ENCODE measurements at regions not wholly inside any gene's neighbourhood (a gene's known extent, or its start where the extent isn't known, plus 50 kb on each side); places are given as distances from the start of the nearest gene placed in this dataset.

DNA sequence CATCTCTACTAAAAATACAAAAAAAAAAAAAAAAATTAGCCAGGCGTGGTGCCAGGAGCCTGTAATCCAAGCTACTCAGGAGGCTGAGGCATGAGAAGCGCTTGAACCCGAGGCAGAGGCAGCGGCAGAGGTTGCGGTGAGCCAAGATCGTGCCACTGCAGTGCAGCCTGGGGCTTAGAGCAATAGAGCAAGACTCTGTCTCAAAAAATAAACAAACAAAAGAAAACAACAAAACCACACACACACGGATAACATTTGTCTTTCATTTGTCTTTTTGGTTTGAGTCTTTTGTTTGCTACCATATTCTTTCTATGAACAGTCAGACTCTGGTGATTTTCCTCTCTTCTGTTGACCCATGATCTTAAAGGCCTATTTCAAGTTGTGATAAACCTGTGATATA lies 1168.3 kb upstream of the WWC1 start:
- no peak overlapping the region for H3K4me3 ChIP-seq (ENCODE audit: insufficient read depth, low read length, poor library complexity, severe bottlenecking)
- no peak overlapping the region for H3K9ac ChIP-seq (ENCODE audit: low read length)
- no peak overlapping the region for H2AFZ ChIP-seq (ENCODE audit: low read depth, low read length, severe bottlenecking)
- no peaks in the 10 kb centered on the region for H3K27me3 ChIP-seq (ENCODE audit: low read length)
- H3K36me3 ChIP-seq (ENCODE audit: low read length) = no peaks in the 10 kb centered on the region
- no peak overlapping the region for H3K4me2 ChIP-seq (ENCODE audit: low read depth, low read length, poor library complexity, severe bottlenecking)
- H3F3A ChIP-seq (ENCODE audit: insufficient read depth) = no peaks in the 10 kb centered on the region
- no peaks in the 10 kb centered on the region for H4K20me1 ChIP-seq (ENCODE audit: low read depth, low read length)
- TF ChIP-seq EZH2phosphoT487 (conservative IDR thresholded peaks at IDR 0.05; ENCODE audit: low read length) = no peak
- TF ChIP-seq CTCF (IDR thresholded peaks at IDR 0.05; ENCODE audit: insufficient read depth, low read length, poor library complexity, severe bottlenecking) = no peak
- H3K9me2 ChIP-seq (replicated peaks; ENCODE audit: insufficient read depth, low read length) = no peaks in the 10 kb centered on the region
- H3K27ac ChIP-seq (ENCODE audit: low read depth, low read length) = no peak overlapping the region
- no peaks in the 10 kb centered on the region for H3K9me3 ChIP-seq (ENCODE audit: insufficient read depth, low read length)
- H3K79me2 ChIP-seq (ENCODE audit: insufficient read depth, low read length) = no peaks in the 10 kb centered on the region

GRCh38 chr5:167128581-167128980 lies 1162.9 kb upstream of the WWC1 start:
- Histone ChIP-seq H3K9ac (ENCODE audit: low read length) (no peak overlapping the region), H3K4me3 (ENCODE audit: insufficient read depth, low read length, poor library complexity, severe bottlenecking) (no peak overlapping the region), H3K9me2 (replicated peaks; ENCODE audit: insufficient read depth, low read length) (no peaks in the 10 kb centered on the region), H3K36me3 (ENCODE audit: low read length) (no peaks in the 10 kb centered on the region), H3K79me2 (ENCODE audit: insufficient read depth, low read length) (no peaks in the 10 kb centered on the region), H3K9me3 (ENCODE audit: insufficient read depth, low read length) (no peaks in the 10 kb centered on the region), H3F3A (ENCODE audit: insufficient read depth) (no peaks in the 10 kb centered on the region), H2AFZ (ENCODE audit: low read depth, low read length, severe bottlenecking) (no peak overlapping the region), H3K27me3 (ENCODE audit: low read length) (no peaks in the 10 kb centered on the region), H4K20me1 (ENCODE audit: low read depth, low read length) (no peaks in the 10 kb centered on the region), H3K4me2 (ENCODE audit: low read depth, low read length, poor library complexity, severe bottlenecking) (no peak overlapping the region), H3K27ac (ENCODE audit: low read depth, low read length) (no peak overlapping the region)
- TF ChIP-seq CTCF (IDR thresholded peaks at IDR 0.05; ENCODE audit: insufficient read depth, low read length, poor library complexity, severe bottlenecking) = no peak
- no peak for TF ChIP-seq EZH2phosphoT487 (conservative IDR thresholded peaks at IDR 0.05; ENCODE audit: low read length)

DNA sequence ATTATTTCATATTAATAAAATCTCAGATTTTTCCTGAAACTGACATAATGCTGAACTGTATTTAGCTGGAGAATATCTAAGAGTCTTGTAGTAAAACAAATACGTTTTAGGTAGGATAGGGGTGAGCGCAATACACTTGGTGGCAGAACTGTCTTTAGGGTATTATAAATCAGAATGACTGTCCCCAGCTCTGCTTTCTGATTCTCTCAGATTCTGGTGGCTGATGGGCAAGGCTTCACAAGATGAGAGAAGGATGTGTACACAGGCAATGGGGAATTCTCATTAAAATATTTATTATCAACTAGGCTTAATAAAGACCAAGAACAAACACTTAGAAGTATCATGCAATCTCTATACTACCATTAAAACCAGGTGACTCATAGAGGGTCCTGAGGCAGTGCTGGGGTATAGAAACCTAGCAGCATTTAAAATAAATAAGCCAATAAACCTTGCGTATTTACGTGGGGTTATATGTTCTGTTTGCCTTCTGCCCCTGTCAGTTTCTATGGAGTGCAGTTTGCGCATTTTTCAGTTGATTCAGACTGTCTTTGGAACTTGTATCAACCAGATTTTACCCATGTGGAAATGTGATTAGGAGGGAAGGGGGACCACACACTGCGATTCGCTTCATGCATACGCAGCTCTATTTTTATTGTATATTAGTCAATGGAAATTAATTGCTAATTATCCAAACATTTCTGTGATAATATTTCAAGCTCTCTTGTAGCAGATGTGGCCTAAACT lies 1150.7 kb upstream of the WWC1 start:
- H3K9me2 ChIP-seq (replicated peaks; ENCODE audit: insufficient read depth, low read length) = no peaks in the 10 kb centered on the region
- no peak overlapping the region for H3K27ac ChIP-seq (ENCODE audit: low read depth, low read length)
- no peak overlapping the region for H3K4me2 ChIP-seq (ENCODE audit: low read depth, low read length, poor library complexity, severe bottlenecking)
- H3K79me2 ChIP-seq (ENCODE audit: insufficient read depth, low read length) = no peaks in the 10 kb centered on the region
- no peaks in the 10 kb centered on the region for H4K20me1 ChIP-seq (ENCODE audit: low read depth, low read length)
- H3K9me3 ChIP-seq (ENCODE audit: insufficient read depth, low read length) = no peaks in the 10 kb centered on the region
- H2AFZ ChIP-seq (ENCODE audit: low read depth, low read length, severe bottlenecking) = no peak overlapping the region
- H3K4me3 ChIP-seq (ENCODE audit: insufficient read depth, low read length, poor library complexity, severe bottlenecking) = no peak overlapping the region
- no peak for TF ChIP-seq CTCF (IDR thresholded peaks at IDR 0.05; ENCODE audit: insufficient read depth, low read length, poor library complexity, severe bottlenecking)
- TF ChIP-seq EZH2phosphoT487 (conservative IDR thresholded peaks at IDR 0.05; ENCODE audit: low read length) = no peak
- no peaks in the 10 kb centered on the region for H3K27me3 ChIP-seq (ENCODE audit: low read length)
- no peaks in the 10 kb centered on the region for H3F3A ChIP-seq (ENCODE audit: insufficient read depth)
- H3K36me3 ChIP-seq (ENCODE audit: low read length) = no peaks in the 10 kb centered on the region
- no peak overlapping the region for H3K9ac ChIP-seq (ENCODE audit: low read length)

All from SU-DHL-6 (cell line).